NCI-H226 (cell line): ENCODE measurements at regions not wholly inside any gene's neighbourhood (a gene's known extent, or its start where the extent isn't known, plus 50 kb on each side); places are given as distances from the start of the nearest gene placed in this dataset.

Source experiments
- DNase-seq: peaks from one replicate; pipeline ENCODE4 v3.0.0-alpha.2; 2015

GRCh38 chr9:96086936-96087571 lies 211.6 kb downstream of the ERCC6L2 start:
- no peak for DNase-seq

GRCh38 chr9:96085491-96086143 lies 210.1 kb downstream of the ERCC6L2 start:
- no peak for DNase-seq

GRCh38 chr9:96084331-96084734 lies 208.8 kb downstream of the ERCC6L2 start:
- DNase-seq, result no peak

- DNase-seq, result no peak
These were observed 207.2 kb downstream of the ERCC6L2 start for GRCh38 chr9:96082516-96083232.

GRCh38 chr9:96080364-96080763 lies 204.9 kb downstream of the ERCC6L2 start:
- peak; percentile 93 for DNase-seq

- DNase-seq, result peak; percentile 20
These were observed 204.3 kb downstream of the ERCC6L2 start for GRCh38 chr9:96079779-96080178.

- no peak for DNase-seq
These were observed 203.5 kb downstream of the ERCC6L2 start for GRCh38 chr9:96078897-96079490.

- no peak for DNase-seq
These were observed 200.3 kb downstream of the ERCC6L2 start for GRCh38 chr9:96075757-96076156.

- no peak for DNase-seq
These were observed 199.6 kb downstream of the ERCC6L2 start for GRCh38 chr9:96075111-96075510.

- no peak for DNase-seq
These were observed 198.3 kb downstream of the ERCC6L2 start for GRCh38 chr9:96073531-96074480.

- DNase-seq, result no peak
These were observed 197.4 kb downstream of the ERCC6L2 start for GRCh38 chr9:96072930-96073329.

GRCh38 chr9:96071815-96072124 lies 196.3 kb downstream of the ERCC6L2 start:
- DNase-seq, result no peak

GRCh38 chr9:96071076-96071814 lies 195.8 kb downstream of the ERCC6L2 start:
- peak; percentile 11 for DNase-seq

- DNase-seq, result no peak
These were observed 194.2 kb downstream of the ERCC6L2 start for GRCh38 chr9:96069629-96070220.

GRCh38 chr9:96068511-96068910 lies 193.0 kb downstream of the ERCC6L2 start:
- DNase-seq, result no peak

GRCh38 chr9:96067600-96067999 lies 192.1 kb downstream of the ERCC6L2 start:
- no peak for DNase-seq

- DNase-seq, result no peak
These were observed 191.5 kb downstream of the ERCC6L2 start for GRCh38 chr9:96067004-96067403.

- no peak for DNase-seq
These were observed 190.2 kb downstream of the ERCC6L2 start for GRCh38 chr9:96065482-96066251.

- DNase-seq, result no peak
These were observed 189.5 kb downstream of the ERCC6L2 start for GRCh38 chr9:96064826-96065481.

GRCh38 chr9:96062854-96063253 lies 187.4 kb downstream of the ERCC6L2 start:
- no peak for DNase-seq
